ENCODE measurements at regions not wholly inside any gene's neighbourhood (a gene's known extent, or its start where the extent isn't known, plus 50 kb on each side); places are given as distances from the start of the nearest gene placed in this dataset.

DNA sequence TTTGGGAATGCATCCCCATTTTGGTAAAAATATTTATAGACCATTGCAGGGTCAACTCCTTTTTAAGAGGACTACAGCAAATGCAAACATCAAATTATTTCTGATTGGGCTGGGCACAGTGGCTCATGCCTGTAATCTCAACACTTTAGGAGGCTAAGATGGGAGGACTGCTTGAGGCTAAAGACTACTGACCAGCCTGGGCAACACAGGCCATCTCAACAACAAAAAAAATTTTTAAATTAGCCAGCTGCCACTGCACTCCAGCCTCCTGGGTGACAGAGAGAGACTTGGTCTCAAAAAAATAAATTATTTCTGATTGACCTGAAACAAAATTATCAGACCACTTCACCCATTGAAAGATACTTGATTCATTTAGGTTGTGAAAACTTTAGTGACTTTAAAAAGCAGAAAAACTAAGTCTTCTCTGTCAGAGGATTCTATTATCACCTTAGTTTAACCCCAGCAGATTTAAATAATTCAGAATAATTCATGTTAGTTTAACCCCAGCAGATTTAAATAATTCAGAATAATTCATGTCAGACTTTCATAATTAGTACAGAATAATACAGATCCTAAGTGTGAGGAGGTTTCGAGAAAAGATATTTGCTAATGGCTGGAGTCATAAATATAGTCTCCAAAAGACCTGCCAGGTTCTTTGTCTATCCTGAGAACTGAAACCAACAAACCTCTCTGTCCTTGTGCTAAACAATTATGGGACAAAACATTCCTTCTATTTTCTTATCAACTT is 183.6 kb upstream of the STT3B start:
- DNase-seq (ENCODE audit: low spot score): no peak

DNA sequence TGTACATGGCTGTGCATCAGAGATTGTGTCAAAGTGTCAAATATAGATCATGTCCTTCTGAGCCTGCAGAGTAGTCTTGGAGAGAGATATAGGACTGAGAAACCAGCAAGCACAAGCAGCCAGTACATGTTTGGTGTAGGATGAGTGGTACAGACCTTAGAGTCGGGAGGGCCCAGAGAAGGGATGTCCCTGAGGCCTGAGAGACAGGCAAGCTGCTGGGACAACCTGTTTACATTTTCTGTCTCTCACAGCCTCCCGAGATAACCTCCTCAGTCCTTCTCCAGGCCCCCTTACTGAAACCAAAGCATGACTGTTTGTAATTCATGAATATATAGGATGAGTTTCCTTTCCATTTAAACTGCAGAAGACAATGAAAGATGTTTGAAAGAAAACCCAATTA is 182.4 kb upstream of the STT3B start:
- DNase-seq (ENCODE audit: low spot score): no peak

- DNase-seq (ENCODE audit: low spot score): no peak
Measured at GRCh38 chr3:31352331-31352730, 180.4 kb upstream of the STT3B start.

DNA sequence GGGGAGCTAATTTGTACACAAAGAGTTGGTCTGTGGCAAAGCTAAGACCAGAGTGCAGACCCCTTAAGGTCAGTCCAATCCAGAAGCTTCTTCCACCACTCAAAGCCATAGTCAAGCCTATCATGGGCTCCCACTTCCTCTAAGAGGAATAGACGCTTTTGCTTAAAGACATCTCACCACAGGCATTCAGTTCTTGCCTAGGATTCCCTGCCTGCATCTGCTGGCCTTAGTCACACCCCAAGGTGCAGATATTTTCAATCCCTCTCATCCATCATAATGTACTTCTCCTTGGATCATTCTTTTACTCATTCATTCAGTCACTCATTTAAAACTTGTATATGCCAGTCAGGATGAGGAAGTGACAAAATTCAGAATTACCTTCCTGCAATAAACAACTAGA is 179.6 kb upstream of the STT3B start:
- DNase-seq (ENCODE audit: low spot score): no peak

DNA sequence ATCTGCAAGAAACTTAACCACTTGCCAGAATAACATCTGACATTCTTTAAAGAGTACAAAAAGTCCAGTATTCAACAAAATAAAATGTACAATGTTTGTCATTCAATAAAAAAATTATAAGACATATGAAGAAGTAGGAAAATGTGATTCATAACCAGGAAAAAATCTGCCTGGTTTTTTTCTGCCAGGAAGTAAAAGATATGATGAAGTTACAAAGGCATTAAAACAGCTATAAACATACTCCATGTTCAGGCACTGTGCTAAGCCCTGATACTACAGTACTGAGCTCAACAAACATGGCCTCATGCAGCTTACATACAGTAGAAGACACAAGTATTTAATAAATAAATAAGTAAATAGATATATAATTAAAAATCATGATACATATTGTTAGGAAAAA is 178.4 kb upstream of the STT3B start:
- DNase-seq (ENCODE audit: low spot score): no peak

GRCh38 chr3:31355807-31356206 is 176.9 kb upstream of the STT3B start:
- no peak for DNase-seq (ENCODE audit: low spot score)

DNA sequence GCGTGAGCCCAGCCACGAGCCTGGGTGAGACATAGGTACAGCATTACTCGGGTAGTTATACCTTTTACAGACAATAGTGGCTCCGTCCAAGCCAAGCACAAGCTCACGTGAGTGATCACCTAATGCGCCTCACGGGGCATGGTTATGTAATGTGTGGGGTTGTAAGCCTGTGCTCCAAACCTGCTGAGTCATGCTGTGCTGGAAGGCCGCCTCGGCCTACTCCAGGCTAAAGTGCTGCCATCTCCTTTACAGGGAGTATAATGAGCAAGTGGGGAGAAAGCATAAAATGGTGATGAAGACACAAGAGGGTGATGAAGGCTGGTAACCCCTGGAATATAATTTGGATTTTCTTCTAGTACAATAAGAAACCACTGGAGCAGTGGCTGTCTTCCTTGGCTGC is 175.8 kb upstream of the STT3B start:
- DNase-seq (ENCODE audit: low spot score): no peak

GRCh38 chr3:31357451-31357850 is 175.3 kb upstream of the STT3B start:
- DNase-seq (ENCODE audit: low spot score): no peak

DNA sequence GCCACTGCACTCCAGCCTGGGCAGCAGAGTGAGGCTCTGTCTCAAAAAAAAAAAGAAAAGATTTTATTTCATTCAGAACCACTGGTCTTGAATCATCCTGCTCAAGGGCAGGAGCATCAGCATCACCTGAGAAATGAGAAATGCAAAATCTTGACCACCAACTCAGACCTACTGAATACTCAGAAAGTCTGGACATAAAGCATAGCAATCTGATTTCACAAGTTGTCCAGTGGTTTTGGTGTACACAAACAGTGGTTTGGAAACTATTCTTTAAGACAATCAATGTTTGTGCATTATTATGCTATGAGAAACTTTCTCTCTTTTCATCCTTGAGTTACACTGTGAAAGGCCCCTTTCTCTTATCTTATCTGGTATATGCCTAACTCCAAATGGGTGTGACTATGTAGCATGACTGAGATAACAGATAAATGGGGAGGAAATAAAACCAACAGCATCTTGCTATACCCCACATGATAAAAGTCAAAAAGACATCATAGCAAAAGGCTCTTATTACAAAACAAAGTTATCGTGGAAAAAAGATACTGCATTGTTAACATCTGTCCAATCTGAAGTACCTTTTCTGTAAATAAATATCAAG is 174.2 kb upstream of the STT3B start:
- no peak for DNase-seq (ENCODE audit: low spot score)

- DNase-seq (ENCODE audit: low spot score): no peak
Measured at GRCh38 chr3:31361371-31362273, 171.1 kb upstream of the STT3B start.

GRCh38 chr3:31364188-31364587 is 168.5 kb upstream of the STT3B start:
- DNase-seq (ENCODE audit: low spot score): no peak

GRCh38 chr3:31364711-31365110 is 168.0 kb upstream of the STT3B start:
- DNase-seq (ENCODE audit: low spot score): no peak

- no peak for DNase-seq (ENCODE audit: low spot score)
Measured at GRCh38 chr3:31367518-31367917, 165.2 kb upstream of the STT3B start.

DNA sequence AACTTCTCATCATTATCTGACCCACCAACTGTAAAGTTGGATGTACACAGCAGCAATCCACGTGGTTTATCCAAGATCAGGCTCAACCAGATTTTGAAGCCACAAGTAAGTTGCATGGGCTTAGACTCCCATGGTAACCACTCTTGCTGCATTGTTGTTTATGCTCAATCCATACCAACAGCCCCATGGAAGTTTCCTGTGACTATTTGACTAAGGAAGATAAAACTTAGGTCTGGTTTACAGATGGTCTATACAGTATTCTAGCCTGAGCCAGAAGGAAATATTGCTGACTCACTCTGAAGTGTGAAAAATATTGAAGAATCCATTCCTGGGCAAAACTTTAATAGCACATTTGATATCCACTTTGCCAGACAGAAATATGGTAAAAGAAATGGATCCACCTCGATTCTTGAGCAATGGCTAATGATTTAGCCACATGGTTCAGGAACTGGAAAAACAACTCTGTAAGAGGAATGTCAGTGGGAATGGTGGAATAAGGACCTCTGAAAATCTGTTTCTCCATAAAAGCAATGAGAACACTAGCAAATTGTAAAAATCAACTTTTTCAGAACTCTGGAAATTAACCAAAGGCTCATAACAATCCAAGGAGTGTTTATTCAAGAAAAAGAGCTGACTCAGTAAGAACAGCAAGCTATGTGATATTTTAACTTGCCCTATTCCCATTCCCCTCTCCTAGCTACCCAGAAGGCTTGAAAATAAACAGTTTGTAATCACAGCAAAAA is 162.9 kb upstream of the STT3B start:
- DNase-seq (ENCODE audit: low spot score): no peak

DNA sequence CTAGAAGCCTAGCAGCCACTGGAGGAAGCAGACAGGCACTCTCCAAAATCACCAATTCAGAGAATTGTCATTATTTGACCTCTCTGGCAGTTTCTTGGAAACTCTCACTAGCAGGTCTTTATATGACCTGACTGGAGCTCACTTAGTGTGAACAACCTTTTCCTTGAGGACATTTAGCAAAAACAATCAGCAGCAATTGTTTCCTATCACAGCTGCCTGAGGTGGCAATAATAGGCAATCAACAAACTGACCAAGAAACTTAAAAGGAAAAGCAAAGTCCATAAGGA is 162.4 kb upstream of the STT3B start:
- DNase-seq (ENCODE audit: low spot score): no peak

GRCh38 chr3:31370681-31371080 is 162.0 kb upstream of the STT3B start:
- DNase-seq (ENCODE audit: low spot score): no peak

DNA sequence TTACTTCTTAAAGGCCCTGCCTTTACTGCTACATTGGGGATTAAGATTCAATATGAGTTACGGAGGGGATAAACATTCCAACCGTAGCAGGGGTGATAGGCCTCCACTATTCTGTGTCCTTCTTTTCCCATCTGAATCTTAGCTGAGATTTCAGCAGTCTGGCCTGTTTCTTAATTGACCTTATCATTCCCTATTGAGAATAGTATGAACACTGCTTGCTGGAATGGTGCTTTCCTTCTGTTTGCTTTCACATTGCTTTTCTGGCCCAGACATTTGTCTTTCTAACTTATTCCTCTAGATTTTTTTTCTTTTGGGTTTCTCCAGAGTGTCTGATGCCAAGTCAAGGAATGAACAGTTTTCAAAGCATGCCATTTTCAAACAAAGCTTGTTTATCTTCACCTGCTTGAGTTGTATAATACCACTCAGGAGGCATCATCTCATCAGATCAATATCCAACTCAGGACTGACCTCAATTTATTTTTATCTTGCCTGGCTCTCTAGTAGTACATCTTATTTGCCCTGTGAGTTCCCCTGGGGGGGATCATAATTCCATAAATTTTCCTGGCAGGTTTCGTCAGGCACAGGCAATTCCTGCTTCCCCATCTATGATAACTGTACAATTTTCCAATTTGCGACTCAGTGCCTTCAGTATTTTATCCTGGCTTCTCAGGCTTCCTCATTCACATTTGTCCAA is 161.1 kb upstream of the STT3B start:
- no peak for DNase-seq (ENCODE audit: low spot score)

DNA sequence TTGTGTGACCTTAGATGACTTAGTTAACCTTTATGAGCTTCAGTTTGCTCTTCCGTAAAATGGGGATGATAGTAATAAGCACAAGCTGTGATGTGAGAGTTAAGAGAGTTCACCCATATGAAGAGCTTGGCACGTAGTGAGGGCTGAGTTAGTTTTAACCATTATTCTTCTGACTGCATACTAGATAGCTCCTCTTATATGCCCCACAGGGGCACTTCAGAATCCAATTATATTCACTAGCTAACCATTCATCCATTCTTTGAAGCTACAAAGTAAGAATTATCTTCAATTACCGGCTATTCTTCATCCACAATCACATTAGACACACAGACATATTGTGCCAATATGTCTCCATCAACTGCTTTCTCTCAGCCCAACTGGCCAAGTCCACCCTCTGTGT is 159.0 kb upstream of the STT3B start:
- no peak for DNase-seq (ENCODE audit: low spot score)

- peak; percentile 87 for DNase-seq (ENCODE audit: low spot score)
Measured at GRCh38 chr3:31377045-31377642, 155.6 kb upstream of the STT3B start.

- DNase-seq (ENCODE audit: low spot score): no peak
Measured at GRCh38 chr3:31378231-31378630, 154.5 kb upstream of the STT3B start.

DNA sequence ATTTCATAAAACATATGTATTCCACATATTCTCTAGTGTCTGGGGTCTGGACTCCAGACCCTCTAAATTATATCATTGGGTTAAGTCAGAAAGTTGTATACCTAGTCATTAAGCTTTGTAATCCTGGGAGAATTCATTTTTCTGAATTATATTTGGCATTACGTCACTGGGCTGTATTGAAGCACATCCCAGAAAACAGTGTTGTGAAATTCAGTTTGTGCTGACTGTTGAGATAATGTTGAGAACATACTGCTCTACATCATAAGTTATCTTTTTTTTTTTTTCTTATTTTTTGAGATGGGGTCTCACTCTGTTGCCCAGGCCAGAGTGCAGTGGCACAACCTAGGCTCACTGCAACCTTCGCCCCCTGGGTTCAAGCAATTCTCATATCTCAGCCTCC is 153.1 kb upstream of the STT3B start:
- DNase-seq (ENCODE audit: low spot score): no peak

DNA sequence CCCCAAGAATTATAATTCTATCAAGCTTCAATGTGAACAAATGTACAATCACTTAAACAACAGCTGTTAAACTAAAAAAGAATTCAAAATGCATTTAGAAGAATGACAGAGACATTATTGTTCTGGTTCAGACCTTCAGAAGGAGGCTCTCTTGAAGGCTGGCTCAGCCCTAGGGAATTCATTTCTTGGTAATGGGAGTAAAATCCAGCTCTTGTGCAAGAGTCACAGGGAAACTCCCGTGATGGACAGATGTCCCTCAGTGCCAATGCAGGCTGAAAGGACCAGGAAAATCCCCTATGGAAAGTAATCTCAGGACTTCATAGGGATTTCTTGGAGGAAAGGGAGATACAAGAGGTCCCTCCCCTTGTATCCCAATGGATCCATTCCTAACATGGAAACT is 149.9 kb upstream of the STT3B start:
- DNase-seq (ENCODE audit: low spot score): no peak

Data from RKO (cell line).